ENCODE measurements at regions not wholly inside any gene's neighbourhood (a gene's known extent, or its start where the extent isn't known, plus 50 kb on each side); places are given as distances from the start of the nearest gene placed in this dataset.

GRCh38 chr2:17313261-17313660 is 205.0 kb downstream of the RAD51AP2 start:
- Mint-ChIP-seq H3K9me3 (no peaks in the 10 kb centered on the region), H3K27me3 (ENCODE audit: low read depth) (peaks cover 13% of the 10 kb centered on the region), H3K4me1 (ENCODE audit: low read depth) (no peaks in the 10 kb centered on the region), H3K36me3 (ENCODE audit: low read depth) (no peaks in the 10 kb centered on the region), H3K27ac (no peak overlapping the region), H3K4me3 (no peak overlapping the region)
- DNase-seq = no peak
- intact Hi-C loops (cut with micrococcal nuclease) = no loop called here
- CTCF ChIA-PET = no interaction called here

- Mint-ChIP-seq H3K36me3 (ENCODE audit: low read depth) (no peaks in the 10 kb centered on the region), H3K4me3 (no peak overlapping the region), H3K9me3 (no peaks in the 10 kb centered on the region), H3K27me3 (ENCODE audit: low read depth) (peaks cover 15% of the 10 kb centered on the region), H3K27ac (no peak overlapping the region), H3K4me1 (ENCODE audit: low read depth) (no peaks in the 10 kb centered on the region)
- no peak for DNase-seq
- CTCF ChIA-PET = interaction anchor here (0.7 kb wide), 1 partner anchor 353 kb away, joined by 3 read pairs; no protein-coding TSS in a partner anchor
- intact Hi-C loops (cut with micrococcal nuclease) = no loop called here
Observed at GRCh38 chr2:17311771-17312511, 206.3 kb downstream of the RAD51AP2 start.

GRCh38 chr2:17311106-17311619 is 207.1 kb downstream of the RAD51AP2 start:
- Mint-ChIP-seq H3K9me3 (no peaks in the 10 kb centered on the region), H3K4me3 (no peak overlapping the region), H3K36me3 (ENCODE audit: low read depth) (no peaks in the 10 kb centered on the region), H3K27me3 (ENCODE audit: low read depth) (peaks cover 15% of the 10 kb centered on the region), H3K4me1 (ENCODE audit: low read depth) (no peaks in the 10 kb centered on the region), H3K27ac (no peak overlapping the region)
- CTCF ChIA-PET = no interaction called here
- DNase-seq = no peak
- intact Hi-C loops (cut with micrococcal nuclease) = no loop called here

GRCh38 chr2:17309741-17310339 is 208.4 kb downstream of the RAD51AP2 start:
- Mint-ChIP-seq H3K4me3 (no peak overlapping the region), H3K9me3 (no peaks in the 10 kb centered on the region), H3K27ac (no peak overlapping the region), H3K27me3 (ENCODE audit: low read depth) (peaks cover 19% of the 10 kb centered on the region), H3K36me3 (ENCODE audit: low read depth) (no peaks in the 10 kb centered on the region), H3K4me1 (ENCODE audit: low read depth) (no peaks in the 10 kb centered on the region)
- intact Hi-C loops (cut with micrococcal nuclease) = no loop called here
- CTCF ChIA-PET = interaction anchor here (0.6 to 1.8 kb wide), 3 partner anchors 24 to 538 kb away, joined by 3 to 5 read pairs (median 3); no protein-coding TSS in a partner anchor
- peak; percentile 14 for DNase-seq

GRCh38 chr2:17309181-17309580 is 209.1 kb downstream of the RAD51AP2 start:
- Mint-ChIP-seq H3K9me3 (no peaks in the 10 kb centered on the region), H3K27me3 (ENCODE audit: low read depth) (peaks cover 19% of the 10 kb centered on the region), H3K27ac (no peak overlapping the region), H3K4me1 (ENCODE audit: low read depth) (no peaks in the 10 kb centered on the region), H3K36me3 (ENCODE audit: low read depth) (no peaks in the 10 kb centered on the region), H3K4me3 (no peak overlapping the region)
- intact Hi-C loops (cut with micrococcal nuclease) = no loop called here
- CTCF ChIA-PET = interaction anchor here (0.6 to 1.8 kb wide), 4 partner anchors 12 to 538 kb away, joined by 3 to 4 read pairs (median 3); no protein-coding TSS in a partner anchor
- DNase-seq = no peak

- DNase-seq = no peak
- Mint-ChIP-seq H3K27ac (no peak overlapping the region), H3K9me3 (no peaks in the 10 kb centered on the region), H3K4me1 (ENCODE audit: low read depth) (no peaks in the 10 kb centered on the region), H3K27me3 (ENCODE audit: low read depth) (peaks cover 16% of the 10 kb centered on the region), H3K4me3 (no peak overlapping the region), H3K36me3 (ENCODE audit: low read depth) (no peaks in the 10 kb centered on the region)
- intact Hi-C loops (cut with micrococcal nuclease) = no loop called here
- CTCF ChIA-PET = no interaction called here
Observed at GRCh38 chr2:17306706-17307105, 211.5 kb downstream of the RAD51AP2 start.

GRCh38 chr2:17306219-17306618 is 212.0 kb downstream of the RAD51AP2 start:
- intact Hi-C loops (cut with micrococcal nuclease) = no loop called here
- Mint-ChIP-seq H3K27ac (no peak overlapping the region), H3K4me3 (no peak overlapping the region), H3K4me1 (ENCODE audit: low read depth) (no peaks in the 10 kb centered on the region), H3K27me3 (ENCODE audit: low read depth) (peaks cover 16% of the 10 kb centered on the region), H3K9me3 (no peaks in the 10 kb centered on the region), H3K36me3 (ENCODE audit: low read depth) (no peaks in the 10 kb centered on the region)
- CTCF ChIA-PET = no interaction called here
- no peak for DNase-seq

GRCh38 chr2:17303521-17303920 is 214.7 kb downstream of the RAD51AP2 start:
- H3K27me3 Mint-ChIP-seq (ENCODE audit: low read depth) = peaks cover 8% of the 10 kb centered on the region
- no peaks in the 10 kb centered on the region for H3K4me1 Mint-ChIP-seq (ENCODE audit: low read depth)
- CTCF ChIA-PET = interaction anchor here (0.6 kb wide), 1 partner anchor 531 kb away, joined by 4 read pairs; no protein-coding TSS in a partner anchor
- no peaks in the 10 kb centered on the region for H3K36me3 Mint-ChIP-seq (ENCODE audit: low read depth)
- no peak overlapping the region for H3K4me3 Mint-ChIP-seq
- H3K9me3 Mint-ChIP-seq = peaks cover 3% of the 10 kb centered on the region
- no peak overlapping the region for H3K27ac Mint-ChIP-seq
- intact Hi-C loops (cut with micrococcal nuclease) = no loop called here
- DNase-seq = no peak

GRCh38 chr2:17303054-17303453 is 215.2 kb downstream of the RAD51AP2 start:
- H3K4me3 Mint-ChIP-seq = no peak overlapping the region
- no peaks in the 10 kb centered on the region for H3K4me1 Mint-ChIP-seq (ENCODE audit: low read depth)
- H3K36me3 Mint-ChIP-seq (ENCODE audit: low read depth) = no peaks in the 10 kb centered on the region
- intact Hi-C loops (cut with micrococcal nuclease) = no loop called here
- no peak for DNase-seq
- CTCF ChIA-PET = interaction anchor here (0.6 kb wide), 1 partner anchor 530 kb away, joined by 4 read pairs; no protein-coding TSS in a partner anchor
- H3K27ac Mint-ChIP-seq = no peak overlapping the region
- peaks cover 5% of the 10 kb centered on the region for H3K27me3 Mint-ChIP-seq (ENCODE audit: low read depth)
- peaks cover 3% of the 10 kb centered on the region for H3K9me3 Mint-ChIP-seq

GRCh38 chr2:17302281-17302680 is 216.0 kb downstream of the RAD51AP2 start:
- intact Hi-C loops (cut with micrococcal nuclease) = no loop called here
- no peaks in the 10 kb centered on the region for H3K4me1 Mint-ChIP-seq (ENCODE audit: low read depth)
- no peaks in the 10 kb centered on the region for H3K36me3 Mint-ChIP-seq (ENCODE audit: low read depth)
- H3K4me3 Mint-ChIP-seq = no peak overlapping the region
- H3K27ac Mint-ChIP-seq = no peak overlapping the region
- CTCF ChIA-PET = no interaction called here
- DNase-seq = no peak
- peaks cover 4% of the 10 kb centered on the region for H3K27me3 Mint-ChIP-seq (ENCODE audit: low read depth)
- peaks cover 3% of the 10 kb centered on the region for H3K9me3 Mint-ChIP-seq

- Mint-ChIP-seq H3K27me3 (ENCODE audit: low read depth) (peaks cover 4% of the 10 kb centered on the region), H3K36me3 (ENCODE audit: low read depth) (no peaks in the 10 kb centered on the region), H3K4me3 (no peak overlapping the region), H3K27ac (no peak overlapping the region), H3K4me1 (ENCODE audit: low read depth) (no peaks in the 10 kb centered on the region), H3K9me3 (peaks cover 3% of the 10 kb centered on the region)
- no peak for DNase-seq
- intact Hi-C loops (cut with micrococcal nuclease) = no loop called here
- CTCF ChIA-PET = no interaction called here
Observed at GRCh38 chr2:17301437-17301836, 216.8 kb downstream of the RAD51AP2 start.

GRCh38 chr2:17299891-17300540 is 218.2 kb downstream of the RAD51AP2 start:
- peaks cover 5% of the 10 kb centered on the region for H3K9me3 Mint-ChIP-seq
- DNase-seq = no peak
- intact Hi-C loops (cut with micrococcal nuclease) = no loop called here
- H3K27me3 Mint-ChIP-seq (ENCODE audit: low read depth) = no peaks in the 10 kb centered on the region
- H3K36me3 Mint-ChIP-seq (ENCODE audit: low read depth) = no peaks in the 10 kb centered on the region
- CTCF ChIA-PET = no interaction called here
- no peak overlapping the region for H3K27ac Mint-ChIP-seq
- H3K4me1 Mint-ChIP-seq (ENCODE audit: low read depth) = no peaks in the 10 kb centered on the region
- H3K4me3 Mint-ChIP-seq = no peak overlapping the region

All from activated naive CD4-positive, alpha-beta T cell treated with anti-CD3 and anti-CD28 coated beads for 36 hours (primary cell).